ENCODE measurements at regions not wholly inside any gene's neighbourhood (a gene's known extent, or its start where the extent isn't known, plus 50 kb on each side); places are given as distances from the start of the nearest gene placed in this dataset.
"Not testable (repeated sequence)": the region's sequence is repeated elsewhere in the genome, so short reads cannot be mapped to it uniquely, and the experiment has no call there.

GRCh38 chr12:67484791-67485480, 163.6 kb upstream of the DYRK2 start:
- no peak for ATAC-seq (replicated peaks in 6 of 8)
- WGBS, 10 experiments = 6 to 100% (median 85%) methylated on average over 1 to 4 of the region's 4 CpGs; no CpG with 5 or more reads in 1 of the 10 experiments
- Histone ChIP-seq H3K4me1 (replicated peaks in 1 of 2) (peaks cover 20 to 26% of the 10 kb centered on the region in 2 donors), H3K27ac (no peak overlapping the region), H3K4me3 (no peak overlapping the region)
- in situ Hi-C loops (cut with MboI; ENCODE audit: low pct_unique_long_range_greater_than_20kb in 2 of 9, low sequenced_read_pairs in 9 of 9, unreplicated experiment in 9 of 9) = no loop called here

DNA sequence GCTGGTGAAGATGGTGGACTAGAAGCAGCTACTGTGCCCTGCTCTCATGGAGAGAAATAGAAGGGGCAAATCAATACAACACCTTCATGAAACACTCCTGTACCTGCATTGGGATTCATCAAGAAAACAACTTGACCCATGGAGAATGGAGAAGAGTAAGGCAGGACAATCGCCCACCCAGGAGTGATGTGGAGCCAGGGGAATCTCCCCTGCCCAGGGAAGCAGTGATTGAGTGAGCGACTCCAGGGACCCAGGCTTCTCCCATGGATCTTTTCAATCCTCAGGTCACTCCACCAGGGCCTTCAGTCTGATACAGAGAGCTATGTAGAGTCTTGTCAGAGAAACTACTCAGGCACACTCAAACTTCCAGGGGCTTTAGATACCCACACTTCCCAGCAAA, 161.9 kb upstream of the DYRK2 start:
- WGBS, 10 experiments = 20 to 100% (median 60%) methylated on average over 1 to 2 of the region's 2 CpGs; no CpG with 5 or more reads in 7 of the 10 experiments
- no peak overlapping the region for H3K4me3 ChIP-seq
- in situ Hi-C loops (cut with MboI; ENCODE audit: low pct_unique_long_range_greater_than_20kb in 2 of 9, low sequenced_read_pairs in 9 of 9, unreplicated experiment in 9 of 9) = no loop called here
- H3K27ac ChIP-seq = no peak overlapping the region
- ATAC-seq (replicated peaks in 6 of 8) = no peak
- H3K4me1 ChIP-seq (replicated peaks in 1 of 2) = peaks cover 20 to 26% of the 10 kb centered on the region in 2 donors

- H3K4me3 ChIP-seq; in situ Hi-C loops (cut with MboI; ENCODE audit: low pct_unique_long_range_greater_than_20kb in 2 of 9, low sequenced_read_pairs in 9 of 9, unreplicated experiment in 9 of 9); H3K27ac ChIP-seq; ATAC-seq (replicated peaks in 6 of 8): not testable (repeated sequence)
- peaks cover 10 to 11% of the 10 kb centered on the region in 2 donors for H3K4me1 ChIP-seq (replicated peaks in 1 of 2)
- WGBS, 10 experiments = 0 to 100% (median 68%) methylated on average over 1 to 3 of the region's 4 CpGs; no CpG with 5 or more reads in 2 of the 10 experiments
Observed at GRCh38 chr12:67488349-67488748, 160.2 kb upstream of the DYRK2 start.

DNA sequence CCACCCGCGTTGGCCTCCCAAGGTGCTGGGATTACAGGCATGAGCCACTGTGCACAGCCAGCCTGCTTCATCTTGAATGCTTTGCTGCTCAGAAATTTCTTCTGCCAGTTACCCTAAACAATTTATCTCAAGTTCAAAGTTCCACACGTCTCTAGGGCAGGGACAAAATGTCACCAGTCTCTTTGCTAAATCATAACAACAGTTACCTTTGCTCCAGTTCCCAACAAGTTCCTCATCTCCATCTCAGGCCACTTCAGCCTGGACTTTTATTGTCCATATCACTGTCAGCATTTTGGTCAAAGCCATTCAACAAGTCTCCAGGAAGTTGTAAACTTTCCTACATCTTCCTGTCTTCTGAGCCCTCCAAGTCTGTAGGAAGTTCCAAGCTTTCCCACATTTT, 159.5 kb upstream of the DYRK2 start:
- ATAC-seq (replicated peaks in 6 of 8) = no peak
- peaks cover 4% of the 10 kb centered on the region in 2 donors for H3K4me1 ChIP-seq (replicated peaks in 1 of 2)
- in situ Hi-C loops (cut with MboI; ENCODE audit: low pct_unique_long_range_greater_than_20kb in 2 of 9, low sequenced_read_pairs in 9 of 9, unreplicated experiment in 9 of 9) = no loop called here
- no peak overlapping the region for H3K4me3 ChIP-seq
- no peak overlapping the region for H3K27ac ChIP-seq
- WGBS, 10 experiments = 60 to 100% (median 70%) methylated on average over 1 to 3 of the region's 3 CpGs; no CpG with 5 or more reads in 4 of the 10 experiments

DNA sequence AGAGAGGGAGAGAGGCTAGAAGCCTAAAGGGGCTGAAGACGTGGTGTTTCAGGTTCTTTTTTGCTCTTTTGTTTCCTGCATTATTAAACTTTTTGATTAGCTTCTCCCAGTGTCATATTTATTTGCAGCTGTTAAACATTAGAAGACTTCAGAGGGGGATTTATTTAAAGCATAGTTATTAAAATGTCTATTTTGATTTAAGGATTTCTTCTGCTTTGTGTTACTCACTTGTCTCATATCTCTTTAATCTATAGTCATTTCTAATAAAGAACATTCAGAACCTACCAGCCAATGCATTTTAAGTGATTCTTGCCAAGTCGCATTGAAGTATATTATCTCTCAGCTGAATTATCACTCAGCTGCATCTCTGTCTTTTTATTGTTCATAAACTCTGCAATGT, 152.0 kb upstream of the DYRK2 start:
- 0 to 83% (median 63%) methylated on average over 1 to 2 of the region's 2 CpGs; no CpG with 5 or more reads in 1 of the 10 experiments for WGBS, 10 experiments
- Histone ChIP-seq H3K4me1 (replicated peaks in 1 of 2) (no peaks in the 10 kb centered on the region), H3K4me3 (no peak overlapping the region), H3K27ac (no peak overlapping the region)
- in situ Hi-C loops (cut with MboI; ENCODE audit: low pct_unique_long_range_greater_than_20kb in 2 of 9, low sequenced_read_pairs in 9 of 9, unreplicated experiment in 9 of 9) = no loop called here
- no peak for ATAC-seq (replicated peaks in 6 of 8)

DNA sequence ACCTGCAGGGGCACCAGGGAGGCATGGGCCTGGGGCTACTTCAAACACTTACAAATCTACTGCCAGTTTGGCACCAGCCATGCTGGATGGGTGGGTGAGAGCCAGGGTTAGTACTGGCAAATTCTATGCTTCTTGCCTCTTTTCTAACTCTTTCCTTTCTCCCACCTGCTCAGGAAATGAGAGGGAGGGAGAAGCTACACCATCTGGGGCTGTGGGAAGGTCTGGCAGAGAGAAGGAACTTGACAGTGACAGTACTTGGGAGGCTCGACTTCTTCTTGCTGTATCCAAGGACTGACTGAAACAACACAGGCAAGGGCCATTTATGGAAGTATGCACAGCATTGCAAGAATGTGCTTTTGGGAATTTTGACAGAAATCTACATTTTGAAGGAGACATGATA, 149.6 kb upstream of the DYRK2 start:
- WGBS, 10 experiments = 20 to 100% (median 62%) methylated on average over 1 of the region's 1 CpG; no CpG with 5 or more reads in 6 of the 10 experiments
- in situ Hi-C loops (cut with MboI; ENCODE audit: low pct_unique_long_range_greater_than_20kb in 2 of 9, low sequenced_read_pairs in 9 of 9, unreplicated experiment in 9 of 9) = no loop called here
- no peak overlapping the region for H3K27ac ChIP-seq

GRCh38 chr12:67501362-67501761, 147.2 kb upstream of the DYRK2 start:
- H3K4me1 ChIP-seq (replicated peaks in 1 of 2) = peaks cover 1 to 4% of the 10 kb centered on the region in 2 donors
- H3K4me3 ChIP-seq = no peak overlapping the region
- no peak overlapping the region for H3K27ac ChIP-seq
- ATAC-seq (replicated peaks in 6 of 8) = no peak
- in situ Hi-C loops (cut with MboI; ENCODE audit: low pct_unique_long_range_greater_than_20kb in 2 of 9, low sequenced_read_pairs in 9 of 9, unreplicated experiment in 9 of 9) = no loop called here
- 24 to 100% (median 78%) methylated on average over 1 to 2 of the region's 2 CpGs for WGBS, 10 experiments

More for the DNA sequence above, 149.6 kb upstream of the DYRK2 start:
- H3K4me3 ChIP-seq = no peak overlapping the region
- H3K4me1 ChIP-seq (replicated peaks in 1 of 2) = no peaks in the 10 kb centered on the region
- ATAC-seq (replicated peaks in 6 of 8) = no peak

DNA sequence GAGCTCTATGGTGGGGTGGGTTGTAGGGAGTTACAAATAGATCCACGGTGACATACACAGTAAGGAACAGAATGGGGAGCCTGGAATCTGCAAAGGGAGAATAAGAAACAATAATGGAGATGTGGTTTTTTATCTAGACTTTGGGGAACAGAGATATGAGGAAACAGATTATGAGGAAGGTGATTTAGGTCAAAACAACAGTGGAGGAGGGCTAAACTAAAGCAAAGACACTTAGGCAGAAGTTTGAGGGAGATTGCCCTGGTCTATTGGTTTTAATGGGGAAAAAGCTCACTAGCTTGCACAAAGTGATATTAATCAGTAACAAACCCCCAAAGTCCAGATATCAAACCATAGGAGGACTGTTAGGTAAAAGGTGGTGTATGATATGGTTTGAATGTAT, 144.5 kb upstream of the DYRK2 start:
- Histone ChIP-seq H3K4me1 (replicated peaks in 1 of 2) (peaks cover 8% of the 10 kb centered on the region in 2 donors), H3K4me3 (no peak overlapping the region), H3K27ac (no peak overlapping the region)
- in situ Hi-C loops (cut with MboI; ENCODE audit: low pct_unique_long_range_greater_than_20kb in 2 of 9, low sequenced_read_pairs in 9 of 9, unreplicated experiment in 9 of 9) = no loop called here
- no peak for ATAC-seq (replicated peaks in 6 of 8)
- WGBS, 10 experiments = 0 to 100% (median 43%) methylated on average over 1 of the region's 1 CpG; no CpG with 5 or more reads in 1 of the 10 experiments

DNA sequence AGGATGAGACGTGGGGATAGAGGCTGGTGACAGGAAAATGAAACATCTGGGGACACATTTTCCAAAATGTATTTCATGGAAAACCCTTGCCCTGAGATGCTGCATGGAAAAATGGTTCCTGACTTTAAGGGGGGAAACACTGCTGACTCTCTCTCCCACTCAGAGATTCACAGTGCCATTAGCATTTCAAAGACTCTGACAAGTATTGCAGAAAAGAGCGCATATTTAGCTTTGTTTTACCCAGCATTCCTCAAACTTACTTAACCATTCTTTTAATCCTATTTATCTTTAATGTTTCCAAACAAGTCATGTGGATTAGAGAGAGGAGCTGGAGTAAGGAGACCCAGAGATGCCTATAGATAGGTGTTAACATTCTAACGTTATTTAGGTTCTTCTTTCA, 141.8 kb upstream of the DYRK2 start:
- Histone ChIP-seq H3K4me1 (replicated peaks in 1 of 2) (peaks cover 8% of the 10 kb centered on the region in 2 donors), H3K27ac (no peak overlapping the region), H3K4me3 (no peak overlapping the region)
- 21 to 78% (median 39%) methylated on average over 1 to 3 of the region's 3 CpGs; no CpG with 5 or more reads in 1 of the 10 experiments for WGBS, 10 experiments
- in situ Hi-C loops (cut with MboI; ENCODE audit: low pct_unique_long_range_greater_than_20kb in 2 of 9, low sequenced_read_pairs in 9 of 9, unreplicated experiment in 9 of 9) = no loop called here
- ATAC-seq (replicated peaks in 6 of 8) = peak in 2 of 8 experiments; percentile 19

DNA sequence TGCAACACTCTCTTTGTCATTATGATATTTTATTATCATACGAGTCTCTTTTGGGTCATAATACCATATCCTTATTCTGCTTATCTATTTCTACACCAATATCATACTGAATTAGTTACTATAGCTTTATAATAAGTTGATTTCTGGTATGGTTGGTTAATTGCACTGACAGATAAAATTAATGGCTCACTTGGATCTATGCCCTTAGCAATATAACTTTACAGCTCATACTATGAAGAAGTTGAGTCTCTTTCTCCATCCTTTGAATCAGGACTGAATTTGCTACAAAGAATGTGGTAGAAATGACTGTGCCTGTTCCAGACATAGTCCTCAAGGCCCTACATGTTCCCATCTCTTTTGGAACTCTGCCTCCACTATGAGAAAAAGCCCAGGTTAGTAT, 139.7 kb upstream of the DYRK2 start:
- Histone ChIP-seq H3K27ac (no peak overlapping the region), H3K4me3 (no peak overlapping the region), H3K4me1 (replicated peaks in 1 of 2) (peaks cover 8% of the 10 kb centered on the region in 2 donors)
- WGBS, 10 experiments = 75 to 100% (median 88%) methylated on average over 1 of the region's 1 CpG; no CpG with 5 or more reads in 3 of the 10 experiments
- no peak for ATAC-seq (replicated peaks in 6 of 8)
- in situ Hi-C loops (cut with MboI; ENCODE audit: low pct_unique_long_range_greater_than_20kb in 2 of 9, low sequenced_read_pairs in 9 of 9, unreplicated experiment in 9 of 9) = no loop called here

DNA sequence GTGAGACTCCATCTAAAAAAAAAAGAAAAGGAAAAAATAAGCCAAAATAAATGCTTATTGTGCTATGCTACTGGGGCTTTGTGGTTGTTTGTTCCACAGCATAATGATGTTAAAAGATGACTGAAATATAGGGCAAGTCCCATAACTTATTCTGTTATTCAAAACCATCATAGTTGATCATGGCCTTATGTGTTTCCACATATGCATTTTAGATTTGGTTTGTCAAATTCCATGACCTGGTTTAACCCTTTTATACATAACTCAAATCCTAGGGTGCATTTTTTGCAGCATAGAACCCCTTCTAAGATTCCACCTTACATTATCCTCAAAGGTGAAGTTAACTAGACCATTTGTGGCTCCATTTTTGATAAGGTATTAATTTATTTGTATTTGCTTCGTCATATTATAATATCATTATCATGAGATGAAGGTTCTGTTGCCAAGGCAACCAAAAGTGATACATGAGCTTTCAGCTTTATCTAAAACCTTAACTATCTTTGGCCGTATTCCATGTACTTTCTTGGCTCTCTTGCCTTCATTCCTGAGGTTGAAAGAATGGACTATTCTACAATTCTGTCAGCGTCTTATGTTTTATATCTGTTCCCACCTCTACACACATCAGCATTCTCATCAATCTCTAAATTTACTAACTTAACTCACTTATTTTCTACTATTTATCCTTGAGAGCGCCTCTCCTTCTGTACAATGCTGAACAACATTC, 138.7 kb upstream of the DYRK2 start:
- ATAC-seq (replicated peaks in 6 of 8) = no peak
- 34 to 92% (median 69%) methylated on average over 2 to 4 of the region's 4 CpGs; no CpG with 5 or more reads in 1 of the 10 experiments for WGBS, 10 experiments

DNA sequence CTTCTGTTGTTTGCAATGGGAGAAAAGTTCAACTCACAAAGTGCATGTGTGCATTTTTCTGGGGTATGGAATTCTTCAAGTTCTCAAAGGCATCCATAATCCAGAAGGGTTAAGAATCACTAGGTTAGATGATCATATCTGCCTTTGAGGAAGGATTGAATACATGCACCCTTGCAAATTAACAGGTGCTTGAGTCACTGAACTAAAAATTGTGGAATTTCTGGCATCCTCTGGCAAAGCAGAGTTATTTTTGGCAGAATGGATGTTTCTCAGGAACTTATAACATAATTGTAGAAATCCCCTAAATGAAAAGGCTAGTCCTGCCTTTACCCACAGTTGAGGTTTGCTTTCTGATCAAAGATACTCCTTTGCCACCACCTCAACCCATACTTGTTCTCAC, 136.5 kb upstream of the DYRK2 start:
- no peak for ATAC-seq (replicated peaks in 6 of 8)
- no peak overlapping the region for H3K27ac ChIP-seq
- in situ Hi-C loops (cut with MboI; ENCODE audit: low pct_unique_long_range_greater_than_20kb in 2 of 9, low sequenced_read_pairs in 9 of 9, unreplicated experiment in 9 of 9) = no loop called here
- no peaks in the 10 kb centered on the region for H3K4me1 ChIP-seq (replicated peaks in 1 of 2)
- H3K4me3 ChIP-seq = no peak overlapping the region

More for the DNA sequence above, 138.7 kb upstream of the DYRK2 start:
- Histone ChIP-seq H3K4me3 (no peak overlapping the region), H3K27ac (no peak overlapping the region), H3K4me1 (replicated peaks in 1 of 2) (peaks cover 8% of the 10 kb centered on the region in 2 donors)
- in situ Hi-C loops (cut with MboI; ENCODE audit: low pct_unique_long_range_greater_than_20kb in 2 of 9, low sequenced_read_pairs in 9 of 9, unreplicated experiment in 9 of 9) = no loop called here

DNA sequence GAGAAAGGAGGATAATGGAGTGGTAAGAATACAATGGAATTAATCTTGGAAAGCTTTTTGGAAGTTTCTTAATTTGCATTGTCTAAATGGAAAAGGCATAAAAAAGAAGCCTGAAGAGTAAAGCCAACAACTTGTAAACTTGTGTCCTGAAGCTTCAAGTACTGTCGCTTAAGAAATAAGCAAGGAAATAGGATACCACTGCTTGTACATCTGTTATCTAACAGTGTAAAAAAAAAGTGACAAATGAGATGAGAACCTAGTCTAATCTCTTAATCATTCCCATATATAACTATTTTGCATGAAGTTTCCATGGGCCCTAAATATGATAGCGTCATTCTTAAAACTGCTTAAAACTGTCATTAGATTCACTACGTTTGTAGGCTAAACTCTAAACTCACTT, 134.0 kb upstream of the DYRK2 start:
- Histone ChIP-seq H3K27ac (no peak overlapping the region), H3K4me1 (replicated peaks in 1 of 2) (no peaks in the 10 kb centered on the region), H3K4me3 (no peak overlapping the region)
- ATAC-seq (replicated peaks in 6 of 8) = no peak
- in situ Hi-C loops (cut with MboI; ENCODE audit: low pct_unique_long_range_greater_than_20kb in 2 of 9, low sequenced_read_pairs in 9 of 9, unreplicated experiment in 9 of 9) = no loop called here
- 66 to 100% (median 93%) methylated on average over 2 to 3 of the region's 3 CpGs for WGBS, 10 experiments

Measured in motor neuron (in vitro differentiated cells).